Activated T-cell treated with anti-CD3 and anti-CD28 coated beads for 24 hours (primary cell): ENCODE measurements at regions not wholly inside any gene's neighbourhood (a gene's known extent, or its start where the extent isn't known, plus 50 kb on each side); places are given as distances from the start of the nearest gene placed in this dataset.

Source experiments
- DNase-seq: peaks from one replicate; pipeline ENCODE4 v3.0.0-alpha.2; 2020; ENCODE audit warnings: low read depth

DNA sequence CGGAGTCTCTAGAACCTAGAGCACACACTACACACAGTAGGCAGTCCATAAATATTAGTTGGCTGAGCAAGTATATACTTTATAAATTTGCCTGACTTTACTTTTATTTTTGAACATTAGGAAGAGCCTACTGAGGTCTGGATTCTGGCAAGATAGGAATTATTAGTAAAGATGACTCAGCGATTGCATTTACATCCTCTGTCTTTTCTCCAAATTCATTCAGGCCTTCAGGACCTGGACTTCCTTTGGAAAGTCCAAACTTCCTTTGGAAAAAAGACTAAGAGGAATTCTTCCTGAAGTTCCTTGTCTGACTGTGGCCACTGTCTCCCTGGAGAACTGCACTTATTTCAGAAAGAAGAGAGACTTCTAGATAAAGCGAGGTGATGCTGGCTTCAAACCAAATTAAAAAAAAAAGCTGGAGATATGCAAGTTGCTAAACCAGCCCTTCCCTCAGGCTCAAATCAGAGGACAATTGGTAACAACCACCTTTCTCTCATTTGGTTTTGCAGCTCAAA is 251.3 kb downstream of the GAS1 start:
- no peak for DNase-seq

DNA sequence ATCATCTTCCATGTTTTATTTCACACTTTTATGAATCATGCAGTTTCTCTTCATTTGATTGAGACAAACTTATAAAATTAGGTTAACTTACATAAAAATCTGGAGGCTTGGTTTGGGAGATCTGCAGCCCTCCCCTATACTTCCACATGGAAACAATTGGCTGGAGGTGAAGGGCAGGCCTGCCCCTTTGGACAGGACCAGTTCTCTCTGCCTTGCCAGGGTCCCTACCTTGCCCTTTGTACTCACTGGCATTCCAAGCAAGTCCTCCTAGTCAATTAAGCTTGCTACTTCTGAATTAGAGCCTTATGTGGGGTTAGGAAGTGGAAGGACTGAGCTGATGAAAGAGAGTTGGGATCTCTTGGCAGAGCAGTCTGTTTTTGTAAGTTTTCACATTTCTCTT is 257.3 kb downstream of the GAS1 start:
- no peak for DNase-seq

DNA sequence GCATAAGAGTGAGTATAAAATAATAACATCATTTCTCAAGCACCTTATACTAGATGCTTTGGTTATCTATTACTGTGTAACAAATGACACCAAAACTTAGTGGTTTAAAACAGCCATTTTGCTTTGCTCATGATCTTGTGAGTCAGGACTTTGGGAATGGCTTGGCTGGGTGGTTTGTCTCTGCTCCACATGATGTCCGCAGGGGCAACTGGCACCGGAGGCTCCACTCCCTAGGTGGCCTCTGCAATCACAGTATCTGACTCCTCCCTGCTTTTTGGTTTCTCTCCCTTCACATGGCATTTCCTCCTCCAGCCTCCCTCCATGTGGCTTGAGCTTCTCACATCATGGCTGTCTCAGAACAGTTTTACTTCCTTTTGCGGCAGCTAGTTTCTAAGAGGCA is 259.5 kb downstream of the GAS1 start:
- no peak for DNase-seq

DNA sequence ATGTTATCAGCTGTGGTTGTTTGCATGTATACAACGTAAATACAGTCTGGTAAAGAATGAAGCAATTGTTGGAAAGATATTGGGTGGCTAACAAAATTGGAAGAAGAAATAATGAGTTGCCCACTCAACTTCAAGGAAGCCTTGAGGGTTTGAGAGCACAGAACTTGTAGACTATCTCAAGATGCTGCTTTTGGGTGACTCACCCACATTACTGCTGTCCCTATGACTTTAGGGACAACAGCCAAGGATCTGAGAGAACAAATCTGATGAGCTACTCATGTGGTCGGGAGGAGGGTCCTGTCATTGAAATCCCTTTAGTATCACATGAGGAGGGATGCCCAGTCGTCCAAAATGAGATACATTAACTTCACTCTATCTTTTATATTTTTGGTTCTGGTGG is 261.8 kb downstream of the GAS1 start:
- no peak for DNase-seq

DNA sequence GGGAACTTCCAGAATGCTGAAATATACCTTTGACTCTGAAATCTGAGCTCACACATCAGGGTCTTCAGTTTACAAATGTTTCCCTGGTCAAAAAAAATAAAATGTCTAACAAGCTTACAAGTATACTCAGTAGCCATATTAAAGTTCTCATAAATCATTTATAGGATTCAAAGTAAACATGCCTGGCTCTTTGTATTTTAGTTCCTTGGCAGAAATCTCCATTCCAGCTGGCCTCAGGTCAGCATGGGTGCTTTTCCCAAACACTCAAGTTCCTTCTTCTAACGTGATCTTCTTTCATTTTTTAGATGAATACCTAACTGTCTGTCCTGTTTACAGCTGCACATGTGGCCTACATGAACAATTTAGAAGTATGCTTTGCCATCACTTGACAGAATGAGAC is 263.2 kb downstream of the GAS1 start:
- DNase-seq = no peak

DNA sequence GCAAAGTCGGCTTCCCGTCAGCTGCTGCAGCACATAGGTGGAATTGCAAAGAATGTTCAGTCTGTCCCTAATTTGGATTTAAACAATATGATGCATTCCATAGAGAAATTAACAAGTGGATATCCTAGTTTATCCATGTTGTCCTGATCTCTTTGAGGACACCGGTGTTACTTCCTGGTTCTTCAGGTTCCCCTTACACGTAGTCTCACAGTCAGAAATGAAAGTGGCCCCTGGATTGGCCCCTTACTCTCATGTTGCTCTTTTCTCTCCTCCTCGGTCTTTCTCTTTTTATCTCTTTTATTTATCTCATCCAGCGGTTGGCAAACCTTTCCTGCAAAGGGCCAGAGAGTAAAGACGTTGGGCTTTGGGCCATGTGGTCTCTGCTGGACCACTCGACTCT is 265.1 kb downstream of the GAS1 start:
- no peak for DNase-seq

DNA sequence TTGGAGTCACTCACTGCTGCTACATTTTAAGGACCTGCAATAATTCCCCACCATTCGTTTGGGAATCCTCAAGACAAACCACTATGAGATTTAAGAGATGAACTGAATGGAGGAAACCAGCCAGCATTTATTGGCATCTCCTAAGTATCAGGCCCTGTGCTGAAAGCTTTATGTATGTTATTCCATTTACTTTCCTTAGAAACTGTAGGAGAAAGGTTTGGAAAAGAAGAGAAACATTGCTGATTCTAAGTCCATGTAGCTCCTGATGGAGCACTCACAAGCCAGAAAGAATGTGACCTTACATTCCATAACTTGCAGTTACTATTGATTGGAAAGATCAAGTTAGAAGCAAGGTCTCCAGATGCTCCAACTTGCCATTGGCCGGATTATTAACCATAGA is 267.4 kb downstream of the GAS1 start:
- DNase-seq = no peak

DNA sequence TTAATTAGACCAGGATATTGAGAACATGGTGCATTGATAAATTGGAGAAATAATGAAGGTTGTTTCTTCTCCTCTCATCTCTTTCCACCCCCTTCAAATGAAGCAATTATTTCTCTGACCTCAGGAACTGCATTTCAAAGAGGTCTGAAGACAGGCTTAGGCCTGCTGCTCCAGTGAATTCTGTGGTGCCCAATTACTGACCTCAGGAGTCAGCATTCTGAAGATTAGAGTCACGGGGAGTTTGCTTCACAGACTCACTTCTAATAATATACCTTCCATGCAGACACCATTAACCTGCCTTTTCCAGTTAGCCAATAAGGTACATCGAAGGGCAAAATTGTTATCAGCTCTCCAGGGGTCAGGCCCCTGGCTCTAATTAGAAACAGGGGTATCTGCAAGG is 270.9 kb downstream of the GAS1 start:
- DNase-seq = no peak

DNA sequence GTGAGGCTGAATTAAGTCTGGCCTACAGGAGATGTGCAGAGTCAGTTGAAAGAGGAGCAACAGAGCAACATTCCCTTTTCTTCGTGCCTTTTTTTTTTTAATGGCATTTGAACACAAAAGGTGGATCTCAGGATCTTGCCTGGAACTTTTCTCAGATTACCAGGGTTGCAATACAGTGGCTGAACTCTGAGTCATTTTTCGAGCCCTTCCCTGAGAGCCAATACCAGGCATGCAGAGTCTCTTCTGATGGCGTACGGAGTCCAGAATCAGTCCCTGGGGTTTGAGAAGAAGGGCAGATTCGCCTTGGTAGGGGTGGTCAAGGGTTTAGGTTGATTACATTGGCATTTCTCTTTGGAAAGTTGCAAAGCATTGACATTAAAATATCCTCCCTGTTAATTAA is 271.5 kb downstream of the GAS1 start:
- no peak for DNase-seq

DNA sequence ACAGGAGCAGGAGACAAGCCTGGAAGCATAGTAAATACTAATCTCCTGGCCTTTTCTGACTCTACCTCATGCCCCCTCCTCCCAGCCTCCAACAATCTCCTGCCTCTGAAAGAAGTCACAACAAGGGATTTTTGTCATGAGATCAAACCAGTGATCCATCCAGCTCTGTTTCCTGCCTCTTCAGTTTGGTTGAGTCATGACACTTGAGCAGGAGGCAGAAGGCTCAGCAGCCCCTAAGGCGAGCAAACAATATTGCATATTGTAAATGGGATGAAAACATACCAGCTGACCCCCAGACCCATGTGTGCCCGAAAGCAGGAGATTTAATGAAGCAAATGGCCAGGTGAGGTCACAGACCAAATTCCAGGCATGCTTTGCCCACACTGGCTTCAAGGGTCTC is 272.8 kb downstream of the GAS1 start:
- no peak for DNase-seq

DNA sequence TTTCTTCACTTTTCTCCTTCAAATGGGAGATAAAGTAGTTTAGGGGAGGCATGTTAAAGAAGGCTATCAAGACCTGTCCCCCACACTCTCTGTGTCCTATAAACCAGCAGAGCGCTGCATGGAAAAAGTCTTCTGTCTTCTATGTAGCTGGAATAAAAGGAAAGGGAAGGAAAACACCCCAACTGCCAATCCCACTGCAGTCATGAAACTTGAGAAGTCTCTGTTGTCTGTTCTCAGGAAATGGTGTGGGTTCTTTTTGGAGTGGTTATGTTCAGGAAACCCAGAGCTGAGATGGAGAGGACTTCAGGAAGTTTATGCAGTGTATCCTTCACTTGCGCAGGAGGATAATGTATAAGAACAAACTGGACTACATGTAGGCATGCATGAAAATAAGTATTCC is 274.3 kb downstream of the GAS1 start:
- DNase-seq = no peak

DNA sequence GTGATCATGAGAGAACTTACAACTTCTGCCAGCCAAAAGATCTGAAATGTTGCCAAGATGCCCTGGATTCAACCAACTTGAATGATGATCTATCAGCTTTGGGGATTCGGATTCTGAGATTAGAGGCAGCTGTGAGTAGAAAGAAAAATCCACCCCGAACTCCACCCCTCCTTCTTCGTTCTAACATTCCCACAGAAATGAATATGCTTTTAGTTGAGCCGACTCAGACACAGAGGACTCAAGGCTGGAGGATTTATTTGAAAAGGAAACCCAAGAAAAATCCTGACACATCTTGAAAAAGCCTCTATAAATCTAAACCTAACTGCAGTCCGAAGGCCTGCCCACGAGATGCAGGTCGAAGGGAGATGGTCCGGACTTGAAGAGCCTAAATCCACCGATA is 275.0 kb downstream of the GAS1 start:
- no peak for DNase-seq

DNA sequence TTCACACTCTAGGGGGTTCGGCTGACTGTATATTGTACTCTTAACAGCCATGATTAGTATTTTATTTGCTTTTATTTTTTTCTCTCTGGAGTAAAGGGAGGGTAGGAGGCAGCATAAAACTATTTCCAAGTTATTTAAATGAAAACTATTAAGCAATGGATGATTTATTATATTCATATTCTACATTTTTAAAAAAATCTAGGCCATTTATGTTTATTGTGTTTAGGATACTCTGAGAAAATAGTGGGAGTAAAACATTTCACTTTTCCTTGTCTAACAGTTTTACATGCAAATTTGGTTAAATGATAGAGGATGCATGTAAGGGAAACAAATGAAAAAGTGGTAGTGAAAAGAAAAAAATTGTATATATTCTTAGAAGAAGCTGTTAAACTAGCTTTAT is 276.3 kb downstream of the GAS1 start:
- no peak for DNase-seq

DNA sequence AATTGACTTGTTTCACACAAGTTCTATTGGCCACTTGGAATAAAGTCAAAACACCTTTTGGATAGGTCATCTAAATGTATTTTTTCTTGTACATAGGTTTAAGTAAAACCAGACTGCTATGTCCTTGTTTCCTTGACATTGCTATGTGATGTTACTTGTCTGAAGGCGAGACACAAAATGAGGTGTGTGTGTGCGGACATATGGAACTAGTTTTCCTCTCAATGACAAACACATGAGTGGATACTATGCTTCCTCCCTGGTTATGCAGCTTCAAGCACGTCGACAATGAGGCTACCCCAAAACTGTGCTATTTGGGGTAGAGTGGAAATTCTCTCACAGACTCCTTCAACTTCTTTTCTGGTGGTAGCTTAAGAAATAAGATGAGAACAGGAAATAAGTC is 276.8 kb downstream of the GAS1 start:
- DNase-seq = no peak

DNA sequence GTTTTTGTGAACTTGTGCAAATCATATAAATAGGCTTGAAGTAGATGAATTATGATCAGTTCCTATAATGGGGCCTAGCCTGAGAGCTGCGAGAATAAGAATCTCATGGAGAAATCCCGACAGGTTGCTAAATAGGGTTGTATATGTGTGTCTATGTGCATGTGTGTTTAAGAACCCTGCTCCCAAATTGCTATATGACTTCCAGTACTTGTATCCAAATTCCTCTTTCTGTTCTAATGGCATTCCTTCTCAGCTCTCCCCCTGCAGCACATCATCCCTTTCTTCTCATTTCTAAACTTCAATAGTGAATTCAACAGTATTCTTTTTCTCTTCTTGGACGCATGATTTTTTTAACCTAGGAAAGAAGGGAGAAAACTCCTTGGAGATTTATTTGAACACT is 277.2 kb downstream of the GAS1 start:
- DNase-seq = no peak

DNA sequence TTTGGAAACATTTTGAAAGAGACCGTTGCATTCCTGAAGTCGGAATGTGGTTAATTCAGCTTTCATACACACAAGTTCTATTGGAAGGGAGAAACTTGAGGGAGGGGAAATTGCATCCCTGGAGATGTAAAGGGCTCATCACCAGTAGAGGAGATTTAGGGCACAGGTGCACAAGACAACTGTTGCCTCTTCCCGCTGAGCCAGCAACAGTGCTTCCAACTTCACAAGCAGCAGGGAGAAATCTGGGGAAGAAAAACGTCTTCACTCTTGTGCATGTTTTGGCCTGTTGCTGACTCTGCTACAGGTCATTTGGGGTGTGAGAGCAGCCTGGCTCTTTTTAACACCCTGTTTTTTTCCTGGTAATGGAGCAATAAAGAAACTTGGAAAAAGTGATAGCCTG is 277.9 kb downstream of the GAS1 start:
- no peak for DNase-seq

DNA sequence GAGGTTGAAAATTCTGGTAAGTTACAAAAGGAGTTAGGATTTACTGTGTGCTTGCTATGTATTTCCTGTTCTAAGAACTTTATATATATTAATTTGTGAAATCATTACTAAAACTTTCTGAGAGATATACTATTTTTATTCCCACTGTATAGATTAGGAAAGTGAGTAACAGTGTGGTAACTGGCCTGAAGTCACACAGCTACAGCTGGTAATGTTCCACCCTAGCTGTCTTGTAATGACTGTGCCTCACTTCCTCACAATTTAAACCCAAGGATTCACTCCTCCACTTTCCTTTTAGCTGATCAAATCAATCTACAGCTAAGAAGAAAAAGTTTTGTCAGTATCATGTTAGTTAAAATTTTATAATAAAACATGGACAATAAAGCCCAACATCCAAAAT is 278.8 kb downstream of the GAS1 start:
- DNase-seq = no peak

DNA sequence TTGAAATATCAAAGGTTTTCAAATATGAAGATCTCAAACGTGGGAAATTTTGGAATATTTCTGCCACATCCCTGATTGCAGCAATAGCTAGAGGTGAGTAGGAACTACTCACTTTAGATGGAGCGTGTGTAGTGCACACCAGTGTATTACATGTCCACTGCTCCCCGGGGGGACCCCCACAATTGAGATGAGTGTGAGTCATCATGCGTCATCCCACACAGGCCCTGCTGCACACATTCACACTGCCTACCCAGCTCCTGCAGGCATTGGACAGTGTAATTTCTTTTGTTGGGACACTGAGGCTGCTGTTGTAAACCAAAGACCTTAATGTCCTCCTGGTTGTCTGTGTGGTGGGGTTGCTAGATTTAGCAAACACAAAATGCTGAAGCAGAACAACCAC is 280.0 kb downstream of the GAS1 start:
- no peak for DNase-seq

DNA sequence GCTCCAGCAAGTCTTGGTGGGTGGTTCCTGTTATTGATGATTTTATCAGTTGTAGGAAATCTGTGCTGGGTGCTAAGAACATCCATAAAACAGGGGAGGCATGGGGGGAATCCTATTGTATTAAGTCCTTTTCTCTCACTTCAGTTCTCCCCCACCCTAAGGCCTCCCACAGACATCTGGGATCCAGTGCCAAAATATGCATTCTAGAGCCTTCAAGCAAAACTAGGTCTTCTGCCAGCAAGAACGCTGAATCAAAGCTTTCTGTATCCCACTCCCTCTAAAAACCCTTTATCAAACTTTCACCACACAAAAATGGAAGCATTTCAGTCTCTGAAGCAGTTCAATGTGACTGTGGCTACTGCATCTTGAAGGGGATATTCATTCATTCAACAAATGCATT is 281.9 kb downstream of the GAS1 start:
- no peak for DNase-seq

DNA sequence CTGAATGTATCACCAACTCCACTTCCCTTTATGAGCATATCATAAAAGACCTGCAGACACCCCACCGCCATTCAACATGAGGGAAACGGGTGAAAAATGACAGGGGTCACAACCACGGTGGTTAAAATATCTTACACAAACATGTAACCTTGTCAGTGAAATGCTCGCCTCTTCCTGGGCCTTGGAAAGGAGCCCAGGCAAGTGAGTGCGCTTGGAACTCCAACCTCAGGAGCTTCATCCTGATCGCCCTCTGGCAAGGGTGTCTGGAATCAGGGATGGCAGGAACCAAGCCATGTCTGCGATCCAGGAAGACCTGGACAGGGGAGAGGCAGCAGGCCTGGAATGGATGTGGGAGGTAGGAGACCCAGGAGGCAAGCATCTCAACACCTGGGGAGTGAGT is 282.7 kb downstream of the GAS1 start:
- no peak for DNase-seq

DNA sequence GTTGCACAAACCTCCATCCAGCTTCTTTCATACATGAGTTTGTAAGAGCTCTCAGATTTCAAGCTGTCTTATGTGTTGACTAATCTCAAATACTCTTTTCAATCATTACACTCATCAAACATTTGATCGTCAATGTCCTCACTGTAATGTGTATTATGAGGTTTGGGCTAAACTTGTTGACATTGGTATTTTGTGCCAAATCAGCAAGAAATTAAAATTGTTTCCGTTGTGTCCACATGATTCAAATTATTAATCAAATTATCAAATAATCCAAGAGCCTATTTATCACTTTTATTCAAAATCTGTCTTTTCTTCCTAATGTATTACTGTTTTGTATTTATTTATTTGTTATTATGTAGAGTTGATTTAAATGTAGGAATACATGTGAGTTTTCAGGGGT is 283.4 kb downstream of the GAS1 start:
- DNase-seq = no peak

DNA sequence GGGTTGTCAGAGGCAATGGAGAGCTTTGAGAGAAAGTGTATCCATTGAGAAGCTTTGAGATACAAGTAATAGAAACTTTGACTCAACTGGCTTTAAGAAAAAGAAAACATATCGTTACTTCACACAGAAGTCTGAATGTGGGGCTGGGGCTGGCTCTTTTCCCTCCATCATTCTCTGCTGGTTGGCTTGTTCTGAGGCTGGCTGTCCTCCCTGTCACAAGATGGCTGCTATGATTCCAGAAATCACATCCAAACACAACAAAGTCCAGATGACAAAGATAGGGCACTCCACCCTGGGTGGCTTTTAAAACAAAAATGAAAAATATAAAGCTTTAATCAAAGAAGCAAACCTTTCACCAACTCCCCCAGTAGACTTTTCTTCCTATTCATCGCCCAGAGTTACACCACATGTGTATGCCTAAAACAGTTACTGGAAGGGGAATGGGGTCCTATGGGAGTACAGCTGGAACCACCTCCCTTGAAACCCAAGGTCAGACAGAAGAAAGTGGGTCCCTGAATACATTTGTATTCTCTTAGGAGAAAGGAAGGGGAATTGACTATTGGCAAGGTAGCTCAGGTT is 284.3 kb downstream of the GAS1 start:
- no peak for DNase-seq

DNA sequence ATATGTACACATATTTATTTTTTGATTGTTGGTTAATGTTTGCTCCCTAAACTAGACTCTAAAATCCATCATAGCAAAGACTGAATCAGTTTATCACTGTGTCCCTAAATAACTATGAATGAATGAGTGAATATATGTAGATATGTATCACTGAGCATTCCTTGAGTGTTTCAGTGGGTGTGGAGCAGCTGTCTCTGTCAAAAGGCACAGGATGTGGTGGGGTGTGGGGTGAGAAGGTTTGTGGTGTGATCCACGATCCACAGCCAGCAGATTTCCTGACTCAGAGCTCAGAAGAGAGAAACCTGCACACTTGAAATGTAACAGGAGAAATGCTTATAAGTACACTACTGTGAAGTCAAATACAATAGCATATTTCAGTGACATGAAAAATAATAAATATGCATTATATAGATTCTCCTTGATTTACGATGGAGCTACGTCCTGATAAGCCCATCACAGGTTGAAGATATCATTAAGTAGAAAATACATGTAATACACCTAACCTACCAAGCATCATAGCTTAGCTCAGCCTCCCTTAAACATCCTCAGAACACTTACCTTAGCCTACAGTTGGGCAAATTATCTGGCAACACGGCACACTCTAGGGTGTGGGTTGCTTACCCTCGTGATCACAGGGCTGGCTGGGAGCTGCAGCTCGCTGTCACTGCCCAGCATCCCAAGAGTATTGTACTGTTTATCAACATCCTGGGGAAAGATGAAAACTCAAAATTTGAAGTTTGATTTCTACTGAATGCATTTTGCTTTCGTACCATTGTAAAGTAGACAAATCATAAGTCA is 287.0 kb downstream of the GAS1 start:
- no peak for DNase-seq

DNA sequence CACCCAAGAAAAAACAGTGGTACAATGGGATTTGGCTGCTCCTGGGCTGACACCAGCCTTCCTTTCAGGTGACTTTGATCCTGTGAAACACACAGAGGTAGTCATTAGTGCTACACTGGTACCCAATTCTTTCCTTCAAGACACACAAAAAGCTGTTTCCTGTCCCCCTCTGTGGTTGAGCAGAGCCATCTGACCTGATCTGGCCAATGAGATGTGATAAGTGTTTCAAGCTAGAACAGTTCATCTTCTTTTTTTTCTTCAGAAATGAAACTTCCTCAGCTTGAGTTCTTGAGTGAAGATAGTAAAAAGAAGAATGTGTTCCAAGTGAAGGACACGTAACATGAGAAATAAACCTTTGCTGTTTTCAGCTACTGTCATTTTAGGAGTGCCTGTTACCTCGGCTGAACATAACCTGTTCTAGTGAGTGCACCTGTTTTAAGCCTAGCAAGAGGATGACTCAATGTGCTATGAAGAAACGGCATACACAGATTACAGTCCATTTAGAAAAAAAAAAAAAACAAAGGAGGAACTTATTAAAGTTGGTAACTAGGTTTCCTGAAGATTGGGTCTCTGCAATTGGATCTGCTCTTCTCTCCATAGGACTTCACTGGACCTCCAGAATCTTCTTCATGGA is 287.8 kb downstream of the GAS1 start:
- no peak for DNase-seq
